ENCODE measurements at regions not wholly inside any gene's neighbourhood (a gene's known extent, or its start where the extent isn't known, plus 50 kb on each side); places are given as distances from the start of the nearest gene placed in this dataset.

DNA sequence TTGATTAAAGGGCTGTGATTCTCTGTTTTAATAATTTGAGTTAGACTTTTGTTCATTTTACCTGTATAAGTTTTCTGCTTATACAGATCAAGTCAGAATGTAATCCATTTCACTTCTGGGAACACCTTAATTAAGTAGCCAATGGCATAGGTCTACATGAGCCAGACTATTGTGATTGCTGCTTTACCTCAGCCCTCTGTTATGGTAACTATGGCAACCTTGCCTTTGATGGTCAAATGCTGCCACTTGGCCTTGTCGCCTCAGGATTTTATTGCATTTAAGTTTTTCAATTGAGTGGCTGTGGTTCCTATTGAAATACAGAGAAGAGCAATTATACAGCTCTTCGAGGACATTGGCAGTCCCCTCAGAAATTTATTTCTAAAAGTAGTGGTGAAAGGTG is 64.3 kb upstream of the TMEM106B start:
- no peak overlapping the region for H3K4me3 ChIP-seq (ENCODE audit: extremely low read depth, insufficient read depth, low read length, poor library complexity, severe bottlenecking)
- WGBS, 2 experiments (ENCODE audit: insufficient coverage in 2 of 2) = 20 to 29% methylated on average over 1 of the region's 2 CpGs

GRCh38 chr7:12152196-12152918 is 58.7 kb upstream of the TMEM106B start:
- H3K4me3 ChIP-seq (ENCODE audit: extremely low read depth, insufficient read depth, low read length, poor library complexity, severe bottlenecking) = no peak overlapping the region
- no peaks in the 10 kb centered on the region for H3K4me1 ChIP-seq (ENCODE audit: control insufficient read depth, insufficient read depth, low read length, poor library complexity, severe bottlenecking)
- no peak overlapping the region for H3K27ac ChIP-seq (ENCODE audit: low read depth, low read length, severe bottlenecking)
- no peaks in the 10 kb centered on the region for H3K9me3 ChIP-seq (ENCODE audit: control insufficient read depth, low read length)
- WGBS, 2 experiments (ENCODE audit: insufficient coverage in 2 of 2) = 100% methylated on average over 2 of the region's 5 CpGs; no CpG with 5 or more reads in 1 of the 2 experiments
- no peaks in the 10 kb centered on the region for H3K36me3 ChIP-seq (ENCODE audit: control insufficient read depth, insufficient read depth, low read length)

More for the DNA sequence above, 64.3 kb upstream of the TMEM106B start:
- Histone ChIP-seq H3K36me3 (ENCODE audit: control insufficient read depth, insufficient read depth, low read length) (no peaks in the 10 kb centered on the region), H3K9me3 (ENCODE audit: control insufficient read depth, low read length) (no peaks in the 10 kb centered on the region), H3K27ac (ENCODE audit: low read depth, low read length, severe bottlenecking) (no peak overlapping the region), H3K4me1 (ENCODE audit: control insufficient read depth, insufficient read depth, low read length, poor library complexity, severe bottlenecking) (no peaks in the 10 kb centered on the region)

- H3K4me3 ChIP-seq (ENCODE audit: extremely low read depth, insufficient read depth, low read length, poor library complexity, severe bottlenecking) = no peak overlapping the region
- no peak overlapping the region for H3K27ac ChIP-seq (ENCODE audit: low read depth, low read length, severe bottlenecking)
- H3K9me3 ChIP-seq (ENCODE audit: control insufficient read depth, low read length) = no peaks in the 10 kb centered on the region
- H3K36me3 ChIP-seq (ENCODE audit: control insufficient read depth, insufficient read depth, low read length) = no peaks in the 10 kb centered on the region
- no peaks in the 10 kb centered on the region for H3K4me1 ChIP-seq (ENCODE audit: control insufficient read depth, insufficient read depth, low read length, poor library complexity, severe bottlenecking)
- no CpG with 5 or more reads among the region's 1 CpG for WGBS, 2 experiments (ENCODE audit: insufficient coverage in 2 of 2)
Measured at GRCh38 chr7:12154119-12154518, 57.0 kb upstream of the TMEM106B start.

DNA sequence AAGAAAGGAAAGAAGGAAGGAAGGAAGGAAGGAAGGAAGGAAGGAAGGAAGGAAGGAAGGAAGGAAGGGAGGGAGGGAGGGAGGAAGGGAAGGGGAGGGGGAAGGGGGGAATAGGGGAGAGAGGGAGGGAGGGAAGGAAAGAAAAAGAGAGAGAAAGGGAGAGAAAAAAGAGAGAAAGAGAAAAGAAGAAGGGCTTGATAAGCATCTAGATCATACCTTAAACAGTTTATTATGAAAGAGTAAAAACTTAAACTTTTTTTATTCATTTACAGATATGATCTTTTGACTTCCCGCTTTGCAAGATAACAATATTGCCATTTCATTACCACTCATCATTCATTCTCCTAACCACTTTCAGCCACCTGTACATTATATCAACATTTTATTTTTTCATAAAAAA is 53.6 kb upstream of the TMEM106B start:
- Histone ChIP-seq H3K36me3 (ENCODE audit: control insufficient read depth, insufficient read depth, low read length) (no peaks in the 10 kb centered on the region), H3K27ac (ENCODE audit: low read depth, low read length, severe bottlenecking) (no peak overlapping the region), H3K4me3 (ENCODE audit: extremely low read depth, insufficient read depth, low read length, poor library complexity, severe bottlenecking) (no peak overlapping the region), H3K4me1 (ENCODE audit: control insufficient read depth, insufficient read depth, low read length, poor library complexity, severe bottlenecking) (no peaks in the 10 kb centered on the region), H3K9me3 (ENCODE audit: control insufficient read depth, low read length) (no peaks in the 10 kb centered on the region)
- WGBS, 2 experiments (ENCODE audit: insufficient coverage in 2 of 2) = 0% methylated on average over 1 of the region's 1 CpG; no CpG with 5 or more reads in 1 of the 2 experiments

GRCh38 chr7:12158334-12159060 is 52.6 kb upstream of the TMEM106B start:
- no peaks in the 10 kb centered on the region for H3K4me1 ChIP-seq (ENCODE audit: control insufficient read depth, insufficient read depth, low read length, poor library complexity, severe bottlenecking)
- WGBS, 2 experiments (ENCODE audit: insufficient coverage in 2 of 2) = no CpG with 5 or more reads among the region's 6 CpGs
- H3K36me3 ChIP-seq (ENCODE audit: control insufficient read depth, insufficient read depth, low read length) = no peaks in the 10 kb centered on the region
- no peak overlapping the region for H3K4me3 ChIP-seq (ENCODE audit: extremely low read depth, insufficient read depth, low read length, poor library complexity, severe bottlenecking)
- H3K9me3 ChIP-seq (ENCODE audit: control insufficient read depth, low read length) = no peaks in the 10 kb centered on the region
- no peak overlapping the region for H3K27ac ChIP-seq (ENCODE audit: low read depth, low read length, severe bottlenecking)

DNA sequence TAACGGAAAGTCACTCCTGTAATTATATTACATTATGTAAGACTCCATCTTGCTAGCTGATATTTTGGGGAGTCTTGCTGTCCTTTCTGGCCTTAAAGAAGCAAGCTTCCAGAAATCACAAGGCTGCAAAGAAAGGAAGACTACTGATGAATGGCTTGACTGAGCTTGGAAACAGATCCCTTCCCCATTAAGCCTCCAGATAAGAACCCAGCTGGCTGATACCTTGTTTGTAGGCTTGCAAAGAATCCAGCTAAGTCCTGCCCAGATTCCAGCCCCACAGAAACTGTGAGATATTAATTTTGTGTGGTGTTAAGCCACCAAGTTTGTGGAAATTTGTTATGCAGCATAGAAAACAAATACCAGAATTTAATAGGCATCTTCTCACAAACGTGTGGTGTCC is 49.9 kb upstream of the TMEM106B start:
- no peak overlapping the region for H3K27ac ChIP-seq (ENCODE audit: low read depth, low read length, severe bottlenecking)
- H3K9me3 ChIP-seq (ENCODE audit: control insufficient read depth, low read length) = no peaks in the 10 kb centered on the region
- H3K4me1 ChIP-seq (ENCODE audit: control insufficient read depth, insufficient read depth, low read length, poor library complexity, severe bottlenecking) = no peaks in the 10 kb centered on the region
- no CpG with 5 or more reads among the region's 2 CpGs for WGBS, 2 experiments (ENCODE audit: insufficient coverage in 2 of 2)
- no peaks in the 10 kb centered on the region for H3K36me3 ChIP-seq (ENCODE audit: control insufficient read depth, insufficient read depth, low read length)
- no peak overlapping the region for H3K4me3 ChIP-seq (ENCODE audit: extremely low read depth, insufficient read depth, low read length, poor library complexity, severe bottlenecking)

All from mesodermal cell (in vitro differentiated cells).